Activated CD4-positive, alpha-beta T cell treated with anti-CD3 and anti-CD28 coated beads, Interleukin-2, amount 50 U/mL, for 24 hours (primary cell): ENCODE measurements at regions not wholly inside any gene's neighbourhood (a gene's known extent, or its start where the extent isn't known, plus 50 kb on each side); places are given as distances from the start of the nearest gene placed in this dataset.
"Not testable (repeated sequence)": the region's sequence is repeated elsewhere in the genome, so short reads cannot be mapped to it uniquely, and the experiment has no call there.

Source experiments
- DNase-seq, 2 donors: peaks; one replicate each; pipeline ENCODE4 v3.0.0-alpha.2; 2020; ENCODE audit warnings: low read depth in 1 of 2, low spot score in 1 of 2

DNA sequence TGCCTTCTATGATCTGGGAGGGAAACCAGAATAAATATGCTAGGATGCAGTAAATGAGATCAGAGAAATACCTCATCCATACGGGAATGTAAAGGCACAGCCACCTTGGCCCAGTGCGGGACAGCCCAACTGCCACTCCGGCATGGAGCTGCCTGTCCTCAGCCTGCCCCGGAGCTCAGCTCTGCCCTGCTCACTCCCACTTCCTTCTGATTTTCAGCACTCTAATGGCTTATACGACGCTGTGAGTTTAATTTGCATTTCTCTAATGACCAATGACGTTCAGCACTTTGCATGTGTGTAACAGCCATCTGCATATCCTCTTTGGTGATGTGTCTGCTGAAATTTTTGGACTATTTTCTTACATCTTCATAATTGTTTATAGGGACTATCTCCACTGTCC lies 172.5 kb upstream of the RAB6C start:
- DNase-seq = no peak

DNA sequence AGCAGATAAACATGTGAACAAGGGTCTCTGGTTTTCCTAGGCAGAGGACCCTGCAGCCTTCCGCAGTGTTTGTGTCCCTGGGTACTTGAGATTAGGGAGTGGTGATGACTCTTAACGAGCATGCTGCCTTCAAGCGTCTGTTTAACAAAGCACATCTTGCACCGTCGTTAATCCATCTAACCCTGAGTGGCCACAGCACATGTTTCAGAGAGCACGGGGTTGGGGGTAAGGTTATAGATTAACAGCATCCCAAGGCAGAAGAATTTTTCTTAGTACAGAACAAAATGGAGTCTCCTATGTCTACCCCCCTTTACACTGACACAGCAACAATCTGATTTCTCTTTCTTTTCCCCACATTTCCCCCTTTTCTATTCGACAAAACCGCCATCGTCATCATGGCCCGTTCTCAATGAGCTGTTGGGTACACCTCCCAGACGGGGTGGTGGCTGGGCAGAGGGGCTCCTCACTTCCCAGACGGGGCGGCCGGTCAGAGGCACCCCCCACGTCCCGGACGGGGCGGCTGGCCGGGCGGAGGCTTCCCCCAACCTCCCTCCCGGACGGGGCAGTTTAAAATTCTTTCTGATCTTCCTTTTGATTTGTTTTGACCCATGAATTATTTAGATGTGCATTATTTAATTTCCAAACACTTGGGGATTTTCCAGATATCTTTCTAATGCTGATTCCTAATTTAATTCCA lies 171.7 kb upstream of the RAB6C start:
- not testable (repeated sequence) for DNase-seq

GRCh38 chr2:129810521-129810920 lies 168.9 kb upstream of the RAB6C start:
- no peak for DNase-seq

GRCh38 chr2:129812071-129812470 lies 167.4 kb upstream of the RAB6C start:
- peak in 1 of 2 donors; percentile 2 for DNase-seq

GRCh38 chr2:129812654-129813053 lies 166.8 kb upstream of the RAB6C start:
- no peak for DNase-seq

DNA sequence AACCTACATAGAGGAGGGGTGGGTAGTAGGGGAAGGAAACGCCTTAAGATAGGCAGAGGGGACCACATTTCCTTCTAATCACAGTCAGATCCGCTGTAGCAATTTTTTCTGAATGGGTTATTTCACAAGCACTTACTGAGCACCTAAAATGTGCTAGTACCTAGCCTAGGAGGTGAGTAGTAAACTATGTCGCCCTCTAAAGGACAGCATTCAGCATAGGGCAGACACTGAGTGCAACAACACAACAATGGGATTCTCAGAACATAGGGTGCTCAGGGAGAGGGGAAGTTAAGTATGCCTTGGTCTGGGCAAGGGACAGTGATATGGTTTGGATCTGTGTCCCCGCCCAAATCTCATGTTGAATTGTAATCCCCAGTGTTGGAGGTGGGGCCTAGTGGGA lies 166.1 kb upstream of the RAB6C start:
- DNase-seq = no peak

GRCh38 chr2:129816813-129817574 lies 162.5 kb upstream of the RAB6C start:
- no peak for DNase-seq

DNA sequence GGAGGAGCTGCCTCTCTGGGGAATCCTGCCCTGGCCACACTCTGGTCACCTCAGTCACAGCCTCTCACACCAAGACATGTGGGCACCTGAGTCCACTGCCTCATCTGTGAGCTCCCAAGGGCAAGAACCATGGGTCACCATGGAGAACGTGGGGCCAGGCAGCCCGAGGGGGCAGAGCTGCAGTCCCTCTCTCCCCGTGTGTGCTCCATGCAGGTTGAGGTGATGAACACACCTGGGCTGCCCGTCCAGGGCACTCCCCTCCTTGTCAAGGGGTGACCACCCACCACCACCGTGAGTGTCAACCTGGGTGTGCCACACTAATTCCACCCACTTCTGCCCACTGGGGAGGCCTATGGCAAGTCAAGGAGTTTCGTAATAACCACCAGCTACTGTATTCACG lies 159.6 kb upstream of the RAB6C start:
- no peak for DNase-seq

GRCh38 chr2:129820908-129821307 lies 158.6 kb upstream of the RAB6C start:
- DNase-seq = no peak

- DNase-seq = no peak
These were observed 158.0 kb upstream of the RAB6C start for GRCh38 chr2:129821445-129821844.

GRCh38 chr2:129823044-129823443 lies 156.4 kb upstream of the RAB6C start:
- no peak for DNase-seq

DNA sequence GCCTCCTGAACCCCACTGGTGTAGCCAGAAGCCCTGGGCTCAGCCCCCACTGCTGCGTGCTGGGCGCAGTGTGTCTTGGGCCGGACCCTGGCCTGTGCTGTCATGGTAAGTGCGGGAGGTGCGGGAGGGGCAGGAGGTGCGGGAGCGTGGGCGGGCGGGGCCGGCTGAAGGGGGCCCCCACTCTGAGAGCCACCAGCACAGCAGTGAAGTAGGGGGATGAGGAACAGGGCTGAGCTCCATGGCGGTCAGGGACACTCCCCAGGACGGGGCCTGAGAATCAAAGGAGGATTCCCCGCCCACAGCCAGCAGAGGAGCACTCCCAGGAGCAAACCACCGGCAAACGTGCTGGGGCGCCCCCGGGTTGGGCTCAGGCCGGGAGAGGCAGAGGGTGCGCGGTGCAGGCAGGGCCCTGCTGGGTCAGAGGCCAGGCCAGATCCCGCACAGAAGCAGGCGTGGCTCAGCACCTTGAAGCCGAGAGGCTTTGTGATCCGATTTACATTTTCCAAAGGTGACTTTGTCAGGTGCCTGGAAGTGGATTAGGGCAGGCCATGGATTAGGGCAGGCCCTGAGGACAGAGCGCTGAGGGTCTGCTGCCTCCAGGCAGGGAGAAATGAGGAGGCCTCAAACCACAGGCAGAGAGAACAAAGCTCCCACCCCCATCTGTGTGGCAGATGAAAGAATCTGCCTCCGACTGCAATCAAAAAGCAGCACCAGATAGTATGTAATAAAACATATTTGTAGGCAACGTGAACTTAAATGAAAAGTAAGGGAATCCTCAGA lies 152.0 kb upstream of the RAB6C start:
- no peak for DNase-seq

DNA sequence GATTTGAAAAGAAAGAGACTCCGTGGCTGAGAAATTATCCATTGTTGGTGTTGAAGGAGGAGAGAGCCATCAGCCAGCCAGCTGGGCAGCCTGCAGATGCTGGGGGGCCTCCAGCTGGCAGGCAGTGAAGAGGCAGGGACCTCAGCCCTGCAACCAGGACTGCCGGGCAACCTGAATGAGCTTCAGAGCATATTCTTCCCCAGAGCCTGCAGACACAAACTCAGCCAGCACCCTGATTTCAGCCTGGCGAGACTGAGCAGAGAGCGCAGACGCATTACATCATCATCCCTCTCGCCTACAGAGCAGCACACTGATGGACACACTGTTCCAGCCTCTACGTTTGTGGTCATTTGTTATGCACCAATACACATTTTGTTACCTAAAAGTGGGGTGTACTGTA lies 150.7 kb upstream of the RAB6C start:
- DNase-seq = no peak

- DNase-seq = no peak
These were observed 149.9 kb upstream of the RAB6C start for GRCh38 chr2:129829588-129829987.

- DNase-seq = no peak
These were observed 148.4 kb upstream of the RAB6C start for GRCh38 chr2:129831018-129831417.

- DNase-seq = not testable (repeated sequence)
These were observed 146.0 kb upstream of the RAB6C start for GRCh38 chr2:129833465-129833864.

GRCh38 chr2:129847043-129847442 lies 132.4 kb upstream of the RAB6C start:
- DNase-seq = no peak

GRCh38 chr2:129849559-129850160 lies 129.8 kb upstream of the RAB6C start:
- no peak for DNase-seq

DNA sequence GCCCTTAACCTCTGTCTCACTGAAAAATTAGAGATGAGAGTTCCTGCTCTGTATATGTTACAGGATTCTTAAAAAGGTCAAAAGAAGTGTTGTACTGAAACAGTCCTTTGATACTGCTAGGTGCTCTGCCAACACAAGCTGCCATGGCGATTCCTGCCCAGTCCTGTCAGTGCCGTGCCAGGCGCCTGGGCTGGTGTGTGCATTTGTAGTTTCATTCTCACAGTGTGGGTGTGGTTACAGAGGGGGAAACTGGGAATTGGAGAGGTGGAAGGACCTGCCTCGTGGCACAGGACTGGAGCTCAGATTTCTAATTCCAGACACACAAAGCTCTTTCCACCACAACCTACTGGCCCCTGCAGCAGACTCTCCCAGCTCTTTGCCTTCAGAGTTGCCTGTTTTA lies 122.3 kb upstream of the RAB6C start:
- no peak for DNase-seq

DNA sequence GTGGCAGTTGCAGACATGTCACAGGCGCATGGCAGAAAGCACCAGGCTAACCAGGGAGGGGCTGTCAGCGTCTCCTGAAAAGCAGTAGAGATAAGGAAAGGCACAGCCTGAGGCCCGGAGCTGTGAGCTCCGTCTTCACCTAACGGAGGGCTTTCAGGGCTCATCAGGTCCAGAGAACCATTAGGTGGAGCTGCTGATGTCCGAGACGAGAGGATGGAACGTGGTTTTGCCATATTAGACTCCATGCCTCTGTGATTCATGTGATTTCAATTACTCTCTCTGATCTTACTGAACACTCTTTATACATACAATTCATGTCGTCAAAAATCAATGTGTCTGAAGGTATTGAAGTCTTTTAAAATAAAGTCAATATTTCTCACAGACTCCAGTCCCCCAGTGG lies 120.3 kb upstream of the RAB6C start:
- no peak for DNase-seq

DNA sequence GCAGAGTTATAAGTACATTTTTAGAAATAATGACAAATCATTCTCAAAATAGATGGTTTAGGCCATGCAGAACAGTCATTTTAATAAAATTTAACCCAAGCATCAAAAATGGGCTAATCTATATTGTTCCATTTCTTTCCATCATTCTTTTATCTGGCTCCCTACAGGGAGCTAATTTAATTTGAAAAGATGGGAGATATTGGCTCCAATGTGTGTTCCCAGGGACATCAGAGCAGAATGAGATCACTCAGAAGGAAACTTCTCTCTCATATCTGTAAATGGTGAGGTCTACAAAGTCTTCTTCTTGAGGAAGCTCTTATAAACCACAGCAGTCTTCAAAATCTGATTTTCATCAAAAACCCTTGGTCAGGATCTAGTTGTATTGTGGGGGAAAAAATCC lies 119.4 kb upstream of the RAB6C start:
- DNase-seq = no peak
